ENCODE measurements at regions not wholly inside any gene's neighbourhood (a gene's known extent, or its start where the extent isn't known, plus 50 kb on each side); places are given as distances from the start of the nearest gene placed in this dataset.

GRCh38 chr10:128422999-128423398 lies 296.8 kb upstream of the MKI67 start:
- DNase-seq (ENCODE audit: low spot score): no peak

DNA sequence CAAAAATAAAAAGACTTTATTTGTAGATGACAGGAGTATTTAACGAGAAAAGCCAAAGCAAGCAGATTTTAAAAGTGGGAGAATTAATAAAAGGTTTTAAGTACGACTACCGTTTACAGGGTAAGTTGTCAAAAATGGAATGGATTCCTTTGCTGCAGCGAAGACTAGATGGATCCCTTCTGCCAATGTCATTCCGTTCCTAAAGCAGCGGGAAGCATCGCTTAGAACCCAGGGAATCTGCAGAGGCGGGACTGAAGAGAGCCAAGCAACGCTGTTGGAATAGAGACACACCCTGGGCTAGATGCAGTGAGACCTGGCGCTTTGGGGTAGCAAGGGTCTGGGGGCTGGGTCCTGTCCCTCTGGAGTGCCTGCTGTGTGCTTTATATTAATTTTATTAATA lies 303.1 kb upstream of the MKI67 start:
- DNase-seq (ENCODE audit: low spot score): no peak

- DNase-seq (ENCODE audit: low spot score): no peak
Observed at GRCh38 chr10:128429835-128430513, 303.8 kb upstream of the MKI67 start.

- DNase-seq (ENCODE audit: low spot score): no peak
Observed at GRCh38 chr10:128431083-128431482, 304.9 kb upstream of the MKI67 start.

DNA sequence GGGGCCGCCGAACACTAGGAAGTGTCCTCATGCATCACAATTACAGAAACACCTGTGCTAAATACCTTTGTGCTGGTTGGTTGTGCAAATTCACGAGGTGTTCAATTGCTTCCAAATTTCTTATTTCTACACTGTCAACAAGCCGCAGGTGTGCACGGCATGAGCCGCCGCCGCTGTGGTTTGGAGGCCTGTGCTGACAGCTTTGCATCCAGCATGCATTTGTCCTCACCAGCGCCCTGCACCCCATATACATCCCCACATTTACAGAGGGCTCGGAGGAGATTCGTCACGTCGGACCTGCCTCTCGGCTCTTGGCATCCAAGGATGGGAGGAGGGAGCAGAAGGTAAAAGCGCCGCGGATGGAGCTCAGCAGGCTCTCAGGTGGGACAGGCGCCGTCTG lies 305.3 kb upstream of the MKI67 start:
- no peak for DNase-seq (ENCODE audit: low spot score)

DNA sequence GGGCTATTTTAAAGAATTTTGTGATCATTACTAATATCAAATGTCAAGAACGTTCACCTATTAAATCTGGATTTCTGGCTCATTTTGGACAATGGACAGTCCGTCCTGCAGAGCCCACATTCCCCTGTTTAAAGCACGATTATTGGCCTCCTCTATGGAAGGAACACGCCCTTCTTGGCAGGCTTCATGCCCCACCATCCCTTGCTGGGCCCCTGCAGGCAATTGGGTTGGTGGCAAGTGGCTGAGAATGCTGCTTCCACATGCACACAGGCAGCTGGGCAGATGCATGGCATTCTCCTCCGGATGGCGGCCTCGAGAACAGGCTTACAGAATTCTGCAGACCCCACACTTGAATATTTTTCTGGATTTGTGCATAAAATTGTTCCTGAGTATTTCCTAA lies 305.8 kb upstream of the MKI67 start:
- no peak for DNase-seq (ENCODE audit: low spot score)

DNA sequence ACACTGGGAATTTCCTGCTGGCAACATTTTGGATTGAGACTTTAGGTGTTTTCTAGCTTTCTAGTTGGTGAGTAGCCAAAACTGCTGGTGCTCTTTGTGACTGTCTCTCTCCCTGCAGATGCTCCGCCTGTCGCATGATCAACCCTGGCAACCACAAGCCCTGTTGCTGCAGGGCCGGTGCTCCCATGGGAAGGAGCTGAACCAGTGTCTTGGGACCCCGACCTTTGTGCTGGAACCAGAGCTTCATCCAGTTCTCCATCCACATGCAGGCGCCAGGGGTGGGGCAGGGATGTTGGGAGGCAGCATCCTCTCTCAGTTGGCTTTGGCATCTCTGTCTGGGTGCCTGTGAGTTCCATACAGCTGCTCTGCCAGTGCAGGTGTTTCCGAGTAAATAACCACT lies 306.2 kb upstream of the MKI67 start:
- DNase-seq (ENCODE audit: low spot score): no peak

DNA sequence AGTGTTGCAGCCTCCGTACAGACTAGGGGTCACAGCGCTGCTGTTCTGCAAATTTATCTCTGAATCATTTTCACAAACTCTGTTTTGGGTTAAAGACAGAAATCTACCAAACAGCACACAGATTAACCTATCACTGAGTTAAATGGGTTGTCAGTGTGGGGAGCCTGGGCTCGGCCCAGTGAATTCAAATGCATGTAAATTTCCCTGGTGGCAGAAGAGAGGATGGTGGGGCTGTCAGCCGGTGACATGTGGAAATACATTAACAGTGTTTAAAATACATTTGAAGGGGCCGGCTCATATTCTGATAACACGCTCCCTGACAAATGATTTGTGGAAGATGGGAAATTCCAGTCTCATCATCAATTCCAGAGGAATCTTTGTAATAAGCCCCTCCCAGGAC lies 309.6 kb upstream of the MKI67 start:
- DNase-seq (ENCODE audit: low spot score): no peak

DNA sequence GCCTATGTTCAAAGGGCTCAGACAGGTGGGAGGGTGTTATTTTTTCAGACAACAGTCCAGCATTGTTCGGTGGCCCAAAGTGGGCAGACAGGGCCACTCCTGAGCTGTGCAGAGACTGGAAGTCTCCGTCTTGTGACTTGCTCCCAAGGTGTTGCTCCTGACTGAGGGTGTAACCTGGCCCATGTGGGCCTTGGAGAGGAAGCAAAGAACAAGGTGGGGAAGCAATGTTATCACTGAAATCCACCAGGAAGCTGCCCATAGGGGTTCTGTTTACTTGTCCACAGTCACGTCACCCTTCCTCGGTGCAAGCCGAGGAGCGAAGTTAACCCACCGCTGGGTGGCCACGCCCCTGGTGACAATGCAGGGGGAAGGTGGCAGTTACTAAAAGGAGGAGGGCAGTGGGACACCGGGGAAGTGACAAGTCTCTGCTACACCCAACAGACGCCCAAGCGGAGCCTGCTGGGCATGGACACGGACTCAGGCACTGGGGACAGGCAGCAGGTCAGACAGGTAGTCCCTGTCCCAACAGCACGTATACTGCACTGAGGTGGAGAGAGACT lies 311.6 kb upstream of the MKI67 start:
- no peak for DNase-seq (ENCODE audit: low spot score)

DNA sequence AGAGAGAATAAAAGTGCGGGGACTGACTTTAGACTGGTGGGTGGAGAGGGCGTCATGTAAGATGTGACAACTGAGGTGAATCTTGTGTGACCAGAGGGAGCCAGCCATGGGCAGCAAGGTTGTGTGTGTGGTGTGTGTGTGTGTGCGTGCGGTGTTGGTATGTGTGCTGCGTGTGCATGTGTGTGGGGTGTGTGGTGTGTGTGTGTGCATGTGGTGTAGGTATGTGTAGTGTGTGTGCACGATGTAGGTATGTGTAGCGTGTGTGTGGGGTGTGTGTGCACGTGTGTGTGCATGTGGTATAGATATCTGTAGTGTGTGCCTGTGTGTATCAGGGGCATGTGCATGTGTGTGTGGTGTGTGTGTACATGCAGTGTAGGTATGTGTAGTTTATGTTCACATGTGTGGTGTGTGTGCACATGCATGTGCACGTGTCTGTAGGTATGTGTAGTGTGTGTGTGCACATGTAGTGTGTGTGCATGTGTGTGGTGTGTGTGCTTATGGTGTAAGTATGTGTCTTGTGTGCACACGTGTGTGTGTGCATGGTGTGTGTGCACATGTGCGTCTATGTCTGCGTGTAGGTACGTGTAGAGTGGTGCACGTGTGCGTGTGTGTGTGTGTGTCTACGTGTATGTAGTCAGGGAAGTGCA lies 312.3 kb upstream of the MKI67 start:
- no peak for DNase-seq (ENCODE audit: low spot score)

DNA sequence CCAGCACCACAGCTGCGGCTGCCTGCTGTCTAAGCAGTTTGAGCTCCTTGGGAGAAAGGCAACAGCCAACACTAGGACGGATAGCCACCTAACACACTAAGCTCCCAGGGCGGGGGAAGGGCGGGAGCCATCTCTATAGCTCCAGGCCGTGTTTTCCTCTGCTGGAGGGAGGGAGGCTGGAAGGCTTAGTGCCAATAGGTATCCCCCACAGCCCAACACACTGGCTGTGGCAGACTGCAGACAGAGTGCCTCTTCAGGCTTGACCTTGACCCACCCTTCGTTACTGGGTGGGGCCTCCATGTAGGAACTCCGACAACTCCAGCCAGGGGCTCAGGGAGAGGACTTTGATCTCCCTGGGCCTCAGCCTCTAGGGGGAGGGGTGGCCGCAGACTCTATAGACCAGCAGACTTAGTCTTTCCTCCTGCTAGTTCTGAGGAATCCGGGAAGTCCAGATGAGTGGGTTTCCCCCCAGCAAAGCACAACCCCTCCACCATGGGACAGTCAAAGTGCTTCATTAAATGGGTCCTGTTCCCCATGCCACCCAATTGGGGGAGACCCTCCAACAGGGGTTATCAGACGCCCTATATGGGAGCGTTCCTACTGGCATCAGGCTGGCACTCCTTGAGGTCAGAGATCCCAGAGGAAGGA lies 314.4 kb upstream of the MKI67 start:
- DNase-seq (ENCODE audit: low spot score): no peak

- no peak for DNase-seq (ENCODE audit: low spot score)
Observed at GRCh38 chr10:128443925-128444518, 317.8 kb upstream of the MKI67 start.

- no peak for DNase-seq (ENCODE audit: low spot score)
Observed at GRCh38 chr10:128448796-128449195, 322.6 kb upstream of the MKI67 start.

GRCh38 chr10:128451879-128452278 lies 325.7 kb upstream of the MKI67 start:
- no peak for DNase-seq (ENCODE audit: low spot score)

DNA sequence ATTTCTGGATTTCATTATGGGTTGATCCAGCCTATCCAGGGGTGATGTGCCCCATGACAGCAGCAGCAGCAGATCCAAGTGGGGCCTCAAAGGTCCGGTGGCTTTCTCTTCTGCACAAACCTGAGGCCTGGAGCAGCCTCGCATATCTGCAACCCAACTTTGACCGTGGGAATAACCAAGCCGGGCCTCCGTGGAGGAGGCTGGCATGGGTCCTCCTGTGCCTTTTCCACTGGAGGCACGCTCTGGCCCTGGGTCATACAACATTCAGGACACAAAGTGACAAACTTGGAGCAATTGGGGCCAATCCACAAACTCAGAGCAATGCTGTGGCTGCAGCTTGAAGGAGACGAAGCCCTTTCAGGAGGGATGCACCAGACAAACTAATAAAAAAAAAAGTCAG lies 330.0 kb upstream of the MKI67 start:
- no peak for DNase-seq (ENCODE audit: low spot score)

DNA sequence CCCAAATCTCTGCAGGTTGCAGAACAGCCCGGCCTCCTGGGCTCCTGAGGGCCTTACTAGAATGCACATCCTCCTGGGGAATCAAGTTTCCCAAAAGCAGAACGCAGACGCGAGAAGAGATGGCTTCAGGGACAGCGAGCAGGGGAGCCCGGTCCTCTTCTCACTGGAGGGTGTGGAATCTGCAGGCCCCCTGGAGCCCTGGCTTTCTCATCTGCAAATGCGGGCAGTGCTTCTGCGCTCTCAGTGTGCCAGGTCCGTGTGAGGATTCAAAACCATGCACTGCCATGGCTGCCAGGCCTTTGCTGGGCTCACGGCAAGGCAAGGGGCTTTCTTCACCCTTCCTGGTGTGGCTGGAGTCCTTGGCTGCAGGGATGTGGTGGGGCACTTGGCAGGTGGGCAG lies 330.9 kb upstream of the MKI67 start:
- no peak for DNase-seq (ENCODE audit: low spot score)

GRCh38 chr10:128461991-128462390 lies 335.8 kb upstream of the MKI67 start:
- no peak for DNase-seq (ENCODE audit: low spot score)

GRCh38 chr10:128462844-128463243 lies 336.6 kb upstream of the MKI67 start:
- DNase-seq (ENCODE audit: low spot score): no peak

- peak; percentile 27 for DNase-seq (ENCODE audit: low spot score)
Observed at GRCh38 chr10:128463991-128464760, 338.0 kb upstream of the MKI67 start.

GRCh38 chr10:128465697-128466096 lies 339.5 kb upstream of the MKI67 start:
- no peak for DNase-seq (ENCODE audit: low spot score)

GRCh38 chr10:128466831-128467371 lies 340.7 kb upstream of the MKI67 start:
- DNase-seq (ENCODE audit: low spot score): no peak

GRCh38 chr10:128468462-128468861 lies 342.2 kb upstream of the MKI67 start:
- no peak for DNase-seq (ENCODE audit: low spot score)
